Loucy (cell line): ENCODE measurements at regions not wholly inside any gene's neighbourhood (a gene's known extent, or its start where the extent isn't known, plus 50 kb on each side); places are given as distances from the start of the nearest gene placed in this dataset.

Experiments used
- H2AFZ ChIP-seq: fragments of 200-600 bp; sonication (generic); 2 replicates; pipeline ENCODE4 v1.6.0; 2016; ENCODE audit warnings: antibody characterized with exemption, mild to moderate bottlenecking, low read length, moderate library complexity
- H3F3A ChIP-seq: fragments of 200-600 bp; 2 replicates; pipeline ENCODE4 v1.6.0; 2016; ENCODE audit warnings: antibody characterized with exemption, low read depth, mild to moderate bottlenecking
- H3K27me3 ChIP-seq: fragments of 200-600 bp; sonication (generic); 2 replicates; pipeline ENCODE4 v1.6.1; 2014; ENCODE audit warnings: low read length, mild to moderate bottlenecking; ENCODE audit not compliant: insufficient read depth, poor library complexity, severe bottlenecking
- H3K36me3 ChIP-seq: fragments of 200-600 bp; sonication (generic); 2 replicates; pipeline ENCODE4 v1.6.1; 2016; ENCODE audit warnings: low read length; ENCODE audit not compliant: insufficient read depth
- H3K4me1 ChIP-seq: fragments of 200-600 bp; sonication (generic); 2 replicates; pipeline ENCODE4 v1.5.1; 2014; ENCODE audit warnings: low read length, mild to moderate bottlenecking; ENCODE audit not compliant: insufficient read depth, poor library complexity, severe bottlenecking
- H3K4me2 ChIP-seq: fragments of 200-600 bp; sonication (generic); 2 replicates; pipeline ENCODE4 v1.6.0; 2014; ENCODE audit warnings: antibody characterized with exemption, low read length, low read depth, mild to moderate bottlenecking; ENCODE audit not compliant: poor library complexity, severe bottlenecking
- H3K4me3 ChIP-seq: fragments of 200-600 bp; sonication (generic); 2 replicates; pipeline ENCODE4 v1.5.1; 2014; ENCODE audit warnings: low read length, mild to moderate bottlenecking, mixed read lengths; ENCODE audit not compliant: poor library complexity, severe bottlenecking
- H3K79me2 ChIP-seq: fragments of 200-600 bp; sonication (generic); 2 replicates; pipeline ENCODE4 v1.6.1; 2014; ENCODE audit warnings: low read length; ENCODE audit not compliant: insufficient read depth
- H3K9ac ChIP-seq: fragments of 200-600 bp; sonication (generic); 2 replicates; pipeline ENCODE4 v1.6.0; 2014; ENCODE audit warnings: mild to moderate bottlenecking, low read depth, low read length, moderate library complexity; ENCODE audit not compliant: poor library complexity, severe bottlenecking
- H3K9me2 ChIP-seq: fragments of 200-600 bp; sonication (generic); replicated peaks from 2 replicates; pipeline ENCODE4 v1.6.1; 2016; ENCODE audit warnings: low read depth, low read length, mixed read lengths
- H3K9me3 ChIP-seq: fragments of 200-600 bp; sonication (generic); 2 replicates; pipeline ENCODE4 v1.6.1; 2014; ENCODE audit warnings: mild to moderate bottlenecking, antibody characterized with exemption, low read length, low read depth; ENCODE audit not compliant: insufficient read depth
- H4K20me1 ChIP-seq: fragments of 200-600 bp; sonication (generic); 2 replicates; pipeline ENCODE4 v1.6.0; 2014; ENCODE audit warnings: antibody characterized with exemption, low read length, mild to moderate bottlenecking; ENCODE audit not compliant: insufficient read depth, poor library complexity, severe bottlenecking
- EZH2phosphoT487 ChIP-seq: fragments of 200-600 bp; IDR thresholded peaks from 2 replicates; pipeline ENCODE4 v1.6.1; 2018; ENCODE audit warnings: antibody characterized with exemption, mild to moderate bottlenecking, moderate library complexity, borderline replicate concordance
- TF ChIP-seq, protein P1 (sequence below): fragments of 200-600 bp; sonication (generic); conservative IDR thresholded peaks from 2 replicates; pipeline ENCODE4 v1.5.1; 2014; ENCODE audit warnings: mild to moderate bottlenecking, antibody characterized with exemption, low read length

DNA sequence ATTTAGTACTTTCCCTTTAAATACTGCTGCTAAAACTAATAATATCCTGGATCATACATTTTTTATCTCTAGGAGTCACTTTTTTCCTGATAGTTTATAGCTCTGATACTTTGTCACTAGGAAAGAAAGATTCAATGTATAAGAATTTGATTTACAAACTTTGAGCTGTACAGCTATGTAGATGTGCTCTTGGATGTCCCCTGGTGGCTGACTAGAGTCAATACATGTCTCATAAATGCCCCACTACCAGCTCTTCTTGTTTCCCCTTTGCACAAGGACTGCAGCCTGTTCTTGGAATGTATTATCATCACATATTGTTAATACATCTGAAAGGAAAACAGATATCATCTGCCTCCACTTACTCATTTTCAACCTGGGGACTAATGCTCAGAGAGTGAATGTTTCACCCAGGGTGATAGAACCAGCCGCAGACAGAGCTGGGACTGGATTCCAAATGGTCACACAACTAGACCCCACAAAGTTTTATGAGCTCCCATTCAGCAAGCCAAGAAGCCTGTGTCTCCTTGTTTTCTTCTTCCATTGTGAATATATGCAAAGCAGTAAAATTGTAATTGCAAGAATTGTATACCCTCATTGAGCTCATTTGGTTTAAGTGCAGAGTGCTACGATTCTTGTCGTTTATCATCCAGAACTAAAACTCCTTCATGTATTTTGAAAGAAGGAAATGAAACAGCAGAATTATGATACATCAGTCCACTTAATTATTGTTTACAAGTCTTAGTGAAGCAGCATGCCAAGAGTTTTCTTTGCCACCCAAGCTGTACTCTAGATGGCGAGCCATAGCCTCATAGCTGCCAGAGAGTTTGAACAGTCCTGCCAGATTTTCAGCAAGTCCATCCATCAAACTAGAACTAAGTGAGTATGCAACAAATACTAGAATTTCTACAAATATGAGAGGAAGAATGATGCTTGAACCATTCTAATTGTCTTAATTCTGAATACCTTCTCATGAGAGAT is 261.6 kb upstream of the LMCD1 start:
- Histone ChIP-seq H3K9ac (no peak overlapping the region), H3K4me2 (no peak overlapping the region), H3K36me3 (no peaks in the 10 kb centered on the region), H3K4me3 (no peak overlapping the region), H3K9me3 (no peaks in the 10 kb centered on the region), H3K4me1 (no peaks in the 10 kb centered on the region), H3K27me3 (no peaks in the 10 kb centered on the region), H3K9me2 (no peaks in the 10 kb centered on the region), H4K20me1 (no peaks in the 10 kb centered on the region), H2AFZ (no peak overlapping the region), H3K79me2 (no peaks in the 10 kb centered on the region), H3F3A (no peaks in the 10 kb centered on the region)
- TF ChIP-seq, protein P1, sequence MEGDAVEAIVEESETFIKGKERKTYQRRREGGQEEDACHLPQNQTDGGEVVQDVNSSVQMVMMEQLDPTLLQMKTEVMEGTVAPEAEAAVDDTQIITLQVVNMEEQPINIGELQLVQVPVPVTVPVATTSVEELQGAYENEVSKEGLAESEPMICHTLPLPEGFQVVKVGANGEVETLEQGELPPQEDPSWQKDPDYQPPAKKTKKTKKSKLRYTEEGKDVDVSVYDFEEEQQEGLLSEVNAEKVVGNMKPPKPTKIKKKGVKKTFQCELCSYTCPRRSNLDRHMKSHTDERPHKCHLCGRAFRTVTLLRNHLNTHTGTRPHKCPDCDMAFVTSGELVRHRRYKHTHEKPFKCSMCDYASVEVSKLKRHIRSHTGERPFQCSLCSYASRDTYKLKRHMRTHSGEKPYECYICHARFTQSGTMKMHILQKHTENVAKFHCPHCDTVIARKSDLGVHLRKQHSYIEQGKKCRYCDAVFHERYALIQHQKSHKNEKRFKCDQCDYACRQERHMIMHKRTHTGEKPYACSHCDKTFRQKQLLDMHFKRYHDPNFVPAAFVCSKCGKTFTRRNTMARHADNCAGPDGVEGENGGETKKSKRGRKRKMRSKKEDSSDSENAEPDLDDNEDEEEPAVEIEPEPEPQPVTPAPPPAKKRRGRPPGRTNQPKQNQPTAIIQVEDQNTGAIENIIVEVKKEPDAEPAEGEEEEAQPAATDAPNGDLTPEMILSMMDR = peak; percentile 94
- TF ChIP-seq EZH2phosphoT487 = no peak

DNA sequence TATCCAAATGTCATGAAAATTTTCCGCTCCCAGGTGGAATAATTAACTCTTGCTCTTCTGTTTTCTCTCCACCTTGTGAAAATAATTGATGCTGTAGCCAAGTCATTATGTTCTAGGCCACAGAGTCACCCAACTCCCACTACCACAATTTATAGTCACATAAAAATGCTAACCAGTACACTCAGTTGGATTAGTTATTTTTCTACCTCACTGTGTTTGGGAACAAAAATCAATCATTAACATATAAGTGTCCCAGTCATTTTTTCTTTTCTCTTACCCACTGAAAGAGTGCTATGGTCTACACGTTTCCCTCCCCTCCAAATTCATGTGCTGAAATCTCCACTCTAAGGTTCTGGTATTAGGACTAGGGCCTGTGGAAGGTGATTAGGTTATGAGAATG is 255.6 kb upstream of the LMCD1 start:
- Histone ChIP-seq H3F3A (no peaks in the 10 kb centered on the region), H3K27me3 (no peaks in the 10 kb centered on the region), H3K4me2 (no peak overlapping the region), H3K9ac (no peak overlapping the region), H3K4me3 (no peak overlapping the region), H3K36me3 (no peaks in the 10 kb centered on the region), H3K9me2 (no peaks in the 10 kb centered on the region), H4K20me1 (no peaks in the 10 kb centered on the region), H3K4me1 (no peaks in the 10 kb centered on the region), H3K79me2 (no peaks in the 10 kb centered on the region), H2AFZ (no peak overlapping the region), H3K9me3 (no peaks in the 10 kb centered on the region)
- TF ChIP-seq, protein P1 = no peak
- no peak for TF ChIP-seq EZH2phosphoT487

DNA sequence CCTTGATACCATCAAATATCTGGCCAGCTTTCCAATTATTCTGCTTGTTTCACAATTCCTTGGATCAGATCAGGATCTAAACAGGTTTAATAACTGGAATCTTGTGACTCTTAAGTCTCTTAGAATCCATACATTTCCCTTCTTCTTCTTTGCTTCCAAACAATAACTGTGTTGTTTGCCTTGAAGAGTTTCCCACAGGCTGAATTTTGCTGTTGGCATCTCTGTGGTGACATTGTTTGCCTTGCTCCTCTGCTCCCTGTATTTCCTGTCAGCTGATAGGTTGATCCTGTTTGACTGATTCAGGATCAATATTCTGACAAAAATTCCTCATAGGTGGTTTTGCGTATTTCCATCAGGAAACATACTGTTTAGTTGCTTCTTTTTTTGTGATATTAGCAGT is 248.4 kb upstream of the LMCD1 start:
- Histone ChIP-seq H3K36me3 (no peaks in the 10 kb centered on the region), H3K4me3 (no peak overlapping the region), H3K27me3 (no peaks in the 10 kb centered on the region), H3K9me2 (no peaks in the 10 kb centered on the region), H4K20me1 (no peaks in the 10 kb centered on the region), H2AFZ (no peak overlapping the region), H3F3A (no peaks in the 10 kb centered on the region), H3K4me2 (no peak overlapping the region), H3K79me2 (no peaks in the 10 kb centered on the region), H3K4me1 (no peaks in the 10 kb centered on the region), H3K9me3 (no peaks in the 10 kb centered on the region), H3K9ac (no peak overlapping the region)
- no peak for TF ChIP-seq EZH2phosphoT487
- TF ChIP-seq, protein P1 = no peak
